Sigmoid colon (tissue), 4 donors: ENCODE measurements at regions not wholly inside any gene's neighbourhood (a gene's known extent, or its start where the extent isn't known, plus 50 kb on each side); places are given as distances from the start of the nearest gene placed in this dataset.

Experiments used
- CTCF ChIP-seq, 4 experiments: fragments of 450-650 bp in 3 of 4; fragments of 200-600 bp in 1 of 4; IDR thresholded peaks; one replicate each; pipeline ENCODE4 v1.5.1; 2016 to 2019; ENCODE audit warnings: antibody characterized with exemption in 4 of 4, mild to moderate bottlenecking in 3 of 4, moderate library complexity in 2 of 4
- EP300 ChIP-seq, 4 donors: sonication (generic); formaldehyde crosslinking; IDR thresholded peaks; one replicate each; pipeline ENCODE4 v1.6.1; 2017; ENCODE audit warnings: antibody characterized with exemption in 4 of 4

- TF ChIP-seq CTCF (IDR thresholded peaks at IDR 0.05) = no peak
- TF ChIP-seq EP300 (IDR thresholded peaks at IDR 0.05) = no peak
Observed at GRCh38 chr16:5580296-5580695, 482.7 kb upstream of the EEF2KMT start.
